GM18867 (cell line): ENCODE measurements at regions not wholly inside any gene's neighbourhood (a gene's known extent, or its start where the extent isn't known, plus 50 kb on each side); places are given as distances from the start of the nearest gene placed in this dataset.

Source experiments
- ATAC-seq: cut with Tn5 transposase; IDR thresholded peaks from one replicate; pipeline ENCODE4 v1.9.1; 2021; ENCODE audit warnings: mild to moderate bottlenecking, moderate library complexity; ENCODE audit not compliant: unreplicated experiment

GRCh38 chr16:31700530-31701388 is 172.8 kb upstream of the ZNF267 start:
- peak; percentile 40 for ATAC-seq

DNA sequence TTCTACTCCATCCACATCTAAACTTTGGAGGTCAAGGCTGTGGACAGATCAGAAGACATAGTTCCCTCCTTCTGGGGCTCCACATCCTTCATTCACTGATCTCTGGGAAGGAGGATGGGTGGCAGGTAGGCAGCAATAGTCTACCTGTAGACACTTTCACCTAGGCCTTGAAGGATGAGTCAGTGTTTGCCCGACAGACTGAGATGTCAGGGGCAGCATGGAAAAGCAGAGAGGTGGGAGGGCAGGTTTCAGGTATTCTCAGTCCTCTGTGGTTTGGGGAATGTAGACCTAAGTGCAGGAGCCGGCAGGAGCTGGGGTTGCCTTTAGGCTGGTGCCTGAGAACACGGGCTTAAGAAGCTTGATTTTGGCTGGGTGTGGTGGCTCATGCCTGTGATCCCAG is 171.9 kb upstream of the ZNF267 start:
- ATAC-seq, result no peak

DNA sequence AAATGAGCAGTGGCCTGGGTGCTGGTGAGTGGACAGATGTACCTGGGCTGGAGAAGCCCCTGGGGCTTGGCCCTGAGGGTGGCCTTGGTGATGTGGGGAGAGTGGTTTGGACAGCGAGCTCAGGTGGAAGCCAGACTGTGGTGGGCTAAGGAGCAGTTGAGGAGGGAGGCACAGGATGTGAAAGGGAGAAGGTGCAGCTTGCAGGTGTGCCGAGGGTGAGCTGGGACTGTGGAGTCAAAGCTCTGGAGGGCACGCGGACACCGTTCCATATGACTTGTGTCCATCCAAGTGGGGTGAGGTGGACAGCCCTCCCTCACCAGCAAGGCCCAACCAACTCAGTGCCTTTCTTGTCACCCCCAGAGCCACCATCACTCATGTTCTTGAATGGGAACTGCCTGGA is 170.8 kb upstream of the ZNF267 start:
- no peak for ATAC-seq

GRCh38 chr16:31703526-31704128 is 170.0 kb upstream of the ZNF267 start:
- ATAC-seq, result no peak

DNA sequence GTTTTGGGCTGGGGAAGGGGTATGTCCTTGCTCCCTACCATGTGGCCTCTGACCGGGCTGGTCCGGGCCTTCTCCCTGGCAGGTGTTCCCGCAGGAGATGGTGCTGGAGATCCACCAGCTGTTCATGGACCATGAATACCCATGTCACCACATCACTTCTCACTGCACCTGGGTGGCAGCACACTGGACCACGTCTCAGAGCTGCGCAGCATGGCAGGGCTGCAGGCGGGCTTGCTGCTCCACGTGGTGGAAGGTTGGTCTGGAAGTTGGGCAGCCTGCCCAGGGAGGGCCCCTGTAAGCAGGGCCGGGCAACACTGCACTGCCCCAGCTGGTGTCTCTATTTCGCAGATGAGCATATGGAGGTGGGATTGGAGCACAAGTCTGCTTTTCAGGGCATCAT is 169.5 kb upstream of the ZNF267 start:
- ATAC-seq, result no peak

- no peak for ATAC-seq
Observed at GRCh38 chr16:31705371-31705770, 168.2 kb upstream of the ZNF267 start.

- ATAC-seq, result no peak
Observed at GRCh38 chr16:31706318-31706717, 167.3 kb upstream of the ZNF267 start.

- no peak for ATAC-seq
Observed at GRCh38 chr16:31706925-31707324, 166.7 kb upstream of the ZNF267 start.

GRCh38 chr16:31707743-31708335 is 165.8 kb upstream of the ZNF267 start:
- no peak for ATAC-seq

GRCh38 chr16:31708348-31708747 is 165.3 kb upstream of the ZNF267 start:
- no peak for ATAC-seq

DNA sequence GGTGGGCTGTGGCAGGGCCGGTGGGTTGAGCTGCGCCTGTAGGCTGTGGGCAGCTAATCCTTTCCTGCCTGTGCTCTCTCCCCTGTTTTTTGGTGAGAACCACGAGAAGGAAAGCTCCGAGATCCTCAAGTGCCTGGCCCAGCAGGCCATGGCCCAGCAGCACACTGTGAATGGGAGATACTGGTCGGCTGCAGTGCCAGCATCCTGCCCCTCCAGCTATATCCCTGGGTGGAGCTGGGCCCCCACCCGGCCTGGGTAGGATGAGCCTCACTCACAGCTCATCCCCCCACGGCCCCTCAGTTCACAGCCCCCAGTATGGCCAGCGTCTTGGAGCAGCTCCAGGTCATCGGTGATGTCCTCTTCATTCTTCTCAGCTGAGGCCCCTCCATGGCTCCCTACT is 164.4 kb upstream of the ZNF267 start:
- no peak for ATAC-seq

- ATAC-seq, result no peak
Observed at GRCh38 chr16:31710134-31710533, 163.5 kb upstream of the ZNF267 start.

DNA sequence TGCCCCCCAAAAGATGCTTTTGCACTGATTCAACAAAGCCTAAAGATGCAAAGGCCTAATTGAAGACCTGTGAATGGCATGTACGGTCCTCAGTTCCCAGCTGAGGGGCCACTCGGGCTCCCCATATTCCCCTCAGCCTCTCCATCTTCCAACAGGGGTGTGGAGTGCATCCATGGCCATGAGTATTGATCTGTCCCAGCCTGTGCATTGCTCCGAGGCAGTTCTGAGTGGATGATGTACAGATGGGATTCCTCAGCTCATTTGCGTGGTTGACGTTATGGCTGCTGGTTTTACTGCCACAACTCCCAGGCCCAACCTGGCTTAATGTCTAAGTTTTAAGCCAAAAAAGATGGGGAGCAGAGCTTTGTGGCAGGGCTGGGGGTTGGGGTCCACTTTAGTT is 162.7 kb upstream of the ZNF267 start:
- no peak for ATAC-seq

DNA sequence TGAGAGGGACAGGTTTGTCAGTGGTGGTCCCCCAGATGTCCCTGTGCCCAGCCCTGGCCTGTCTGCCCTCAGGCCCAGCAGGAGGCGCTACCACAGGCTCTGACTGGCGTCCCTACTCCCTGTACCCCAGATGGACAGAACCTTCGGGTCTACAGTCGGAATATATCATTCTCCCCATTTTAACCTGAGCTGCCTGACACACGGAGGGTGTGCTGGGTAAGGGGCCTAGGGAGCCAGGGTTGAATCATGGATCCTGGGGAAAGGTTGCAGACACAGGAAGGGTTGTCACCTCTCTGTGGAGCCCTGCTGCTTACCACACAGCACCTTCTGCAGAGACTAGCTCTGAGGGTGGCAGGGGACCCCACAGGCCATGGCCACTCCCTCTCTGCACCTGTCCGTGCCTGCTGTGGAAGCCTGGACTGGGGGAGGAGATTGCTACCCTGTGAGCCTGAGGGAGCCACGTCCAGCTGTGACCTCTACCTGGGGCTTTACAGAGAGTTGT is 162.2 kb upstream of the ZNF267 start:
- ATAC-seq, result no peak

DNA sequence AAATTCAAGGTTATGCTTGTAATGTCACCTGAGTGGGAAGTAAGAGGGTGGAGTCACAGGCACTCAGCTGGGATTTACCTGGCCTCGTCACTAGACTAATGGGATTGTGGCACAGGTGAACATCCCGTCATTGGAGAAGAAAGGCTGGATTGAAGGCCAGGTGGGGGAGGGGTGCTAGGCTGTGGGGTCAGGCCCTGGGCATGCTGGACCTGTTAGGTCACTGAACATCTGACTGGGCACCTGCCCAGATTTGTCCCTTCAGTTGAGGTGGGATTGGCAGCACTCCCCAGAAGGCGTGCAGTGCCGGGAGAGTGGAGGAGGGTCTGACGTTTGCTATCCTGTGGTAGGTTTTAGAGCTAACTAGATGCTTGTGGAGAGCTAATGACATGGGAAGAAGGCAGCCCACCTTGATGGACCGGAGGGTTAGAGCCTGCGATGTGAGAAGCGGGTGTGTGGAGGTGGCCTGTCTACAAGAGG is 161.5 kb upstream of the ZNF267 start:
- no peak for ATAC-seq

DNA sequence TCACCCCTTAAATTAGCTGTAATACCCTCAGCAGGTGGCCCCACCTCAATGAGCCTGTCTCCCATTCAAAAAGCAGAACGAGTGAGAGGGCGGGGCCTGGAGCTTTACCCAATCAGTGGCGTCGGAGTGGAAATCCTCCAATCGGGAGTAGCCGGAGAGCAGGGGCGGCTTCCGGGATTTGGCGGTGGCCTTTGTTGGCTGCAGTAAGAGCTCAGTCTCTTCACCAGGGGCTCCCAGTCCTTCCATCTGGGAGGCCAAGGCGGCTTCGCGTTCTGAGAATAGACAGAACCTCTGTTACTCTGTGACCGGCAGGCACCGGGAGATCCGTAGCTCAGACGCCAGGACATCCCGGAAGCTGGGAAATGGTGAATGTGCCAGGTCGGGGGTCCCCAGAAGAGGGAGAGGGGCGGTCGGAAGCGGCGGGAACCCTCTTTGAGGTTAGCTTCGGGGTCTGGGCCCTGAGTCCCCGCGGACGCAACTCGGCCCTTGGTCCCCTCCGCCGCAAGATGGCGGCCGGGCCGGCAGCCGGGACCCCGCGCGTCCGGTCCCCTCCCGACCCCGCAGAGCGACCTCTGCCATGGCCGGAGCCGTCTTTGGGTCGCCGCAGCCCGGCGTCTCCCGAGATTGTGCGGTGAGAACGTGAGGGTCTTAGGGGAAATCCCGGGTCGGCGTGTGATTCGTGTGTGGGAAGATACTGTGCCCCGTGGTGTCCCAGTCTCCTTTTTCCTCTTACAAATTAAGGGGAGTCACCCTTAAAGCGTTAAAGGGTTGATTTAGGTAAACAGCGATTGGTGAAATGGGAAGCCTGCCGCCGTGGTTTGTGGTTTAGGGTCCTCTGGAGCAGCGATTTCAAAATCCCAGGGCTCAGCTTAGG is 160.3 kb upstream of the ZNF267 start:
- peak; percentile 95 for ATAC-seq

GRCh38 chr16:31713945-31714902 is 159.4 kb upstream of the ZNF267 start:
- ATAC-seq, result no peak

DNA sequence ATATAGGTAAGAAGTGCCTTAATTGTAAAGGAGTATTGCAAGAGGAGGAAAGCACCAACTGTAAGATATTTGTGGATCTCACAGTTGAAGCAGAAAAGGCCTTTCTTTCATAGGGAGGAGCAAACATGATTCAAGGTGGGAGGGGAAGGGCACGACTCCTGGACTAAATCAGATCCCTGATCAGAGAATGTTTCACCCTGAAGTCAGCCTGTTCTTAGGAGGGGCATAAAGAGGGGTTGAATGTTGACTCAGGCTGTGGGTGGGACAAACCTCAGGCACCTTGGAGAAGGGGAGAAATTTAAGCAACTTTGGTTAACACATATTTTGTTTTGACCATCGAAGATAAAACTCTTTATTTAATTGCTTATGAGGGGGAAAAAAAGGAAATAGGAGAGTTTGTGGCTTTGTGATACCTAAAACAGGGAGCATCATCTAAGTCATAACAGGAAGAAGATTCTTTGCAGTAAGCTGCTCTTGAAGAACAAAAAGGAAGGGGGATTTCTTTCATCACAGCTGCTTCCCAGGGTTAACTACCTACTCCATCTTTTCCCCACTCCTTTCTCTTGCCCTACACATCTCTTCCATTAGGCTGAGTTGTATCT is 158.6 kb upstream of the ZNF267 start:
- ATAC-seq, result no peak

DNA sequence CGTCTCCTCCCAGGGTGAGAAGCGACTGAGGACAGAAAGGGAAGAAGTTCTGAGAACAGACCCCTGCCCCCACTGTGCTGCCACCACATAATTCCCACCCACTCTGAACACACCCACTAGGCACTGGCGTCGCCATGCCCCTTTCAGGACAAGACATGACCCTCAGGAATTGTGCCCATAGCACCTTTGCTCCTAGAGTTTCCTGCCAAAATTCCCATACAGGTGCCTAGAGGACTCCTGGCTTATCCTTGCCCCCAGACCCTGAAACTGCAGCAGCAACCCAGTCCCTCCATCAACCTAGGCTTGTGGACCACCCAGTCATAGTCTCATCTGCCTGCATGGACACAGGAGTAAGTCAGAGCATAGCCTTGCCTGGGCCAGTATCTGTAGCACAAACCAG is 157.7 kb upstream of the ZNF267 start:
- no peak for ATAC-seq
